Cerebellar nuclear complex (tissue), 1 donor: ENCODE measurements at regions not wholly inside any gene's neighbourhood (a gene's known extent, or its start where the extent isn't known, plus 50 kb on each side); places are given as distances from the start of the nearest gene placed in this dataset.
"Not testable (repeated sequence)": the region's sequence is repeated elsewhere in the genome, so short reads cannot be mapped to it uniquely, and the experiment has no call there.

Experiments used
- DNase-seq, 2 experiments: peaks; one replicate each; lab custom pipeline; 2025; lab: John Stamatoyannopoulos, UW

DNA sequence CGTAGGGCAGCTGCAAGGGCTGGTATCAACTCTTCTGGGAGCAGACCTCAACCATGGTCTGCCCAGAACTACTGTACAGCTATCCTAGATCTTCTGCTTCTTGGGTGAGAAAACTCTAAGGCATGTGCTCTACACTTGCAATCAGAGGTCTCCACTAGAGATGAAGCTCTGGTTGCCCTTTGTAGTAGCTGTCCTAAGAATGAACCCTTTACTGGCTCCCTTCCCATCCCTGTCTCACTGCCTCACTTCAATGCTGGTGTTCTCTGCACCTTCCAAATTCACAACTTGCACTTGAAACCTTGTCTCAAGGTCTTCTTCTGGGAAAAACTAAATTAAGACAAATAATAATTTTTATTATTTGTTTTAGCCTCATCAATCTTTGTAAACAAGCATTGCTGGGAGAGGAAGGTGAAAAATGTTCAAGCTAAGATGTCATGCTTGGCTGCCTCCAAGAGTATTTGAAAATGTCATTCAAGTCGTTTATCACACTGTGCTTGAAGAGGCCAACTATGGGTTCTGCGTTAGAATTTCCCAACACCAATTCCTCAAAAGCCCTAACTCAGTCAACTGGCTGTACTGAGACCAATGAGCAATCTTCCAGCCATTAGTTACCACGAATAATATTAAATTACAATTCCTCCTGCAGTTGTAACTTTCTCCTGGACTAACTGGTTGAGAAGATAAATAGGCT, 216.9 kb upstream of the ADRA1D start:
- no peak for DNase-seq

DNA sequence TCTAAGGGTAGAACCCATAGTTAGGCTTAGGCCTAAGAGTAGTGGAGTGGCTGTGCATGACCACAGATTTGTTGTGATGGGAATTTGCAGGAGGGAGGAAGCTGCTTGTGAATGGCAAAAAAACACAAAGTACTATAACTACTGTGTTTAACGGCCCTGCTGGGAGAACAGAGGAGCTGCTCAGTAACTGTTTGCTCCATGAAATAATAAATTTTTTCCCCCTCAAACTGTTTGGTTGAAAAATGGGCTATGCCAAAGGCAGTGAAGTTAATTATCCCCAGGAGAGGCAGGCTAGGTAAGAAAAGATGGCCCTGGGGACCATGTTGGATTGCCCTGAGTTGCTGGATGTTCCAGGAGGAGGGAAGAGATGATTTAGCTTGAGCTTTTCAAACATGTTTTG, 216.1 kb upstream of the ADRA1D start:
- DNase-seq = no peak

DNA sequence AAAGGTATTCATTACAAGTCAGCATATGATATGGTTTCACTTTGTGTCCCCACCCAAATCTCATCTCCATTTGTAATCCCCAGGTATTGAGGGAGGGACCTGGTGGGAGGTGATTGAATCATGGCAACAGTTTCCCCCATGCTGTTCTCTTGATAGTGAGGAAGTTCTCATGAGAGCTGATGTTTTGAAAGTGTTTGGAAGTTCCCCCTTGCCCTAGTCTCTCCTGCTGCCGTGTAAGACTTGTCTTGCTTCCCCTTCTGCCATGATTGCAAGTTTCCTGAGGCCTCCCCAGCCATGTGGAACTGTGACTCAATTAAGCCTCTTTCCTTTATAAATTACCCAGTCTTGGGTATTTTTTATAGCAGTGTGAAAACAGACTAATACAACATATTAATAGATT, 213.7 kb upstream of the ADRA1D start:
- not testable (repeated sequence) for DNase-seq

DNA sequence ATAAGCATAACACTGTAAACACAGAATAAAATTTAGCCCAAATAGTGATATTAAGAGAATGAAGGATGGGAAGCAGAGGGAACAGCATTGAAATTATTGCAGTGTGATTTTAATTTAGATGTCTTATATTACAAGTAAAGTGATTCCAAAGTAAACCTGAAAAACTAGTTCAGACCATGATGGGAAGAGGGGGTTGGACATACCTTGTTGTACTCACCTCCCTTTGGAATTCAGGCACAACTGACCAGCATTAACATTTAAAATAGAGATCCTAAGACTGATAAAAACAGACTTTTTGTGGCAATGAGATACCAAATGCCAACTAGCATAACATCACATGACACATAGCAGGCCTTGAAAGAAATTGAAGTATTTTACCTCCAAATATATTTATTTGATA, 210.0 kb upstream of the ADRA1D start:
- no peak for DNase-seq

DNA sequence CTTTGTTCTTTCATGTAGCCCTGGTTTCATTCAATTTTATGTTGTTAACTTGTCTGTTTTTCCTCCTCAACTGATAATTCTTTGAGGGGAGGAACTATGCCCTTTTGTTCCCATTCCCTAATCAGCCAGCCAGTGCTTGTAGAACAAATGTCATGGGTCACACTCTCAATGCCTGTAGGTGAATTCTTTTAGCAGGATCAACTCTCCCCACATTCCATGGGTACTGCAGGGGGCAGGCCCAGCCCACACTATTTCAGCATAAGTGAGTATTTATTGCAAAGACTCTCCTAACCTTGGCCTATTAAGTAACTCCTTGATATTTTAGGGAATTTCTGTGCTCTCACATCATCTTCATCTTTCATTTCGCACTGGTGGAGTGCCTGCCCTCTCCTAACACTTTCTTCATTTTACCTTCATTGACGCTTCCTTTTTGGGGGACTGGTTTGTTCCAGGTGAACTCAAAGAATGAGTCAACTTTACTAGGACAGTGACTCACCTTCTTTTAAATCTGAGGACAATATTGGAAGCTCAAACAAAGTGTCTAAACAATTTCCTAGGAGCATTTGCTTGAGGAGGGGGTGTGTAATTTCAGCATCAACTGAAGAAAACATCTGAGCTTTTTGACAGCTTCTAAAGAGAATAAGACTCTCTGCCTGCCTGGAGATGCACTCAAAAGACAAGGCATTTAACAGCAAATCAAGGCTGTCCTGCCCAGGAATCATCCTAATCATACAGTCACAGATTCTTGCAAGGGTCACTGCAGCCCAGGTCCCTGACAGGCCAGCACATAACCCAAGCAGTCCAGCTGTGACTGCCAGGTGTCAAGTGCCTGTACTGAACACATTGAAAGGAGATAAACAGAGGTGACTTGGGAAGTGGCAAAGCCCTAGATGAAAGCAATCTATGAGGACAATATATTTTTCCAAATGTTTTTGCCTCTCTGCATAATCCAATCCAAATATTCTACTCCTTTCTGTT, 208.8 kb upstream of the ADRA1D start:
- DNase-seq = no peak

DNA sequence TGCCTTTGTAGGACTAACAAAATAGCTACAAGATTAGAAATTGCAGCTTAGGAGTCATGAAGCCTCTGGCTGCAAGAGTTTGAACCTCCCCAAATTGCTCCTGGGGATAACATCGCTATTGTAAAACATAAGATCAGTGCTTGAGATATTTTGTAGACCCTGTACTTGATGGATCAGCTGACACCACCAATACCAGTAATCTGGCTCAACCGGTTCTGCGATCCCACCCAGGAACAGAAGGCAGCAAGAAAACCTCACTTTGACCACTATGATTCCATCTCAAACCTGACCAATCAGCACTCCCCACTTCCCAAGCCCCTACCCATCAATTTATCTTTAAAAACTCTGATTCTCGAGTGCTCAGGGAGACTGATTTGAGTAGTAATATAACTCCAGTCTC, 206.9 kb upstream of the ADRA1D start:
- no peak for DNase-seq

DNA sequence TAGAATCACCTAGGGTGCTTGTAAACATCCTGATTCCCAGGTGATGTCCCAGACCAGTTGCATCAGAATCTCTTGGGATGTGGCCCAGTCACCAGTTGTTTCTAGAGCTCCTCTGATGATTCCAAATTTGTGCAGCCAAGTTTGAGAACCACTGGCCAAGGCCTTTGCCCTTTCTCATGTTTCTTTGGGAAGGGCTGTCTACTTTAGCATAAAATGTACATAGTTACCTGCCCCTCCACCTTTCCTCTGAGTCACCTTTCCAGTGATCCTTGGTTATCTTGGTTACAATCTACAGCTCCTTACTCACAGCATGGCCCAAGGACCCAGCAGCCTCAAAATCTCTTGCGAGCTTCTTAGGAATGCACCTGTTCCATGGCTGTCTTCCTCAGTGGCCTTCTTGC, 206.2 kb upstream of the ADRA1D start:
- no peak for DNase-seq

DNA sequence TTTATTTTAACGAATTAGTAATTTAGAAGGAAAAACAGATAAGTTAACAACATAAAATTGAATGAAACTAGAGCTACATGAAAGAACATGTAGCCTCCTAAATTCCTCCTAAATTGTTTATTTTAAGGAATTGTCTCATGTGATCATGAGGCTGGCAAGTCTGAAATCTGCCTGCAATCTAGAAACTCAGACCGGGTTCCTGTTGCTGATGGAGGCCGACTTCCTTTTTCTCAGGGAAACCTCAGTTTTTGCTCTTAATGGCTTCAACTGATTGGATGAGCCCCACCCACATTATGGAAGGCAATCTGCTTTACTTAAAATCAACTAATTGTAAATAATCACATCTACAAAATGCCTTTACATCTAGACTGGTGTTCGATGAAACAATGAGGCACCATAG, 205.0 kb upstream of the ADRA1D start:
- DNase-seq = no peak

DNA sequence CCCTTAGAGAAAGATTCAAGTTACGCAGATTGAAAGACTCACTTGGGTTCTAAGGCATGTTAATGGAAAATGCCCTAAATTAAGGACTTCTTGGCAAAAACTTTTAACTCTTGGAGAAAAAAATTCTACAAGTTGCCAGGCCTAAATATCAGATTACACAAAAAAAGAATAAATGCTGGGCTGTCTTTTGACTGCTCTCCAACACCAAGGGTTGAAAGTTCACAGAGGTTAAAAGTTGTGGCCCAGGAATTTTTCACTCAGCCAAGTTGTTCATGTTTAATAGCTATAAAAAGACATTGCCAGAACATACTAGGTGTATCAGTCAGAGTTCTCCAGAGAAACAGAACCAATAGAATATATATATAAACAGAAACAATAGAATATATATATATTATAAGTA, 204.3 kb upstream of the ADRA1D start:
- no peak for DNase-seq

DNA sequence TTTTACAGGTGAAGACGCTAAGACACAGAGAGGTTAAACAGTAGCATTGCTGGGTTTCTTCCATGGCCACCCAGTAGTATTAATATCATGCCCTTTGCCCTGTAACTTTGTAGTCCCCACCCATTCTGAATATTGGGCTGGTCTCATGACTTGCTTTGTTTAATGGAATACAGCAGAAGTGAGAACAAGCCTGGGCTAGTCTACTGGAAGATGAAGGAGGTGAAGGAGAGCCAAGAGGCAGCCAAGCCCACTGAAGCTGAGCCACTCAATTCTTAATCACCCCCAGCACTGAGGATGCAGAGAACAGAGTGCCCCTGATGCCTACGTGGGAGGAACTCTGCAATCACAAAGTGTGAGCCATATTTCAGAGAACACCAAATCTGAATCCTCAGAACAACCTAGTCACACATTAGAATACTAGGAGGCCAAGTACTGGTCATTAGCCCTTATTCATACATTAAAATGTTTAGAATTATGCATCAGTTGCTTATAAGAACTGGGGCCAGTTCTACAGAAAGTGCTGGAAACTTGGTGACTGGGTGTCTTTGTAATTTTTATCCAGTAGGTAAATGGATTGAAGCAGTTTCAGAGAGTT, 202.5 kb upstream of the ADRA1D start:
- DNase-seq = no peak

DNA sequence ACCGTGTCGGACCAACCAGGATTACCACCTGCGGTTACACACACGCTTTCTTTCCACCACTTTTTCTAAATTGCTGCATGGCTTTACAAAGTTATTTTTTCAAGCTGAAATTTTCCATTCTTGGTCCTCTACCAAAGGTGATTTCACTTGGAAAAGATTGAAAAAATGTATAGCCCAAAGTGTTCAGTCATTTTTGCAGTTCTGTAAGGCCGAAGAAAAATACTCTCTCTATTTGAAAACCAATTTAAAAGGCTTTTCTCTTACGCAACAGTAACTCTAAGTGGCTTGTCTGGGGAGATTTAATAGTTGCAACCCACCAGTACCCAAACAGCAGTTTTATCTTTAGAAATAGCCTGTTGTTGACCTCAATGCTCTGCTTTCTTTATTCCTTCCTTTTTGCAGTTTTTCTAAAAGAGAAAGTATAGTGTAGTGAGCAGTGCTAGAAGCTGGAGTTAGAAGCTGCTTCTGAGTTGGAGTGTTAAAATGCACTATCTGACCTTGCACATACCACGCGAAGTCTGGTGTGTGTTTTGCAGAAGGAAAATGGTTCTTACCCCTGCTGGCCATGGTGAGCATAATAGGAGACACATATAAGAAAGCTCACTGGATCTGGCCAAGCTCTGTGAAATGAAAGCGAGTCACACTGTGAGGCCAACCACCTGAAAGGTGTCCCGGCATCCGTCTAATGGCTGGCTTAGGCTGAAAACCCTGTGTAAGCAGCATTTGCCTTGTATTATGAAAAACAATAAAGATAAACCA, 201.0 kb upstream of the ADRA1D start:
- no peak for DNase-seq

DNA sequence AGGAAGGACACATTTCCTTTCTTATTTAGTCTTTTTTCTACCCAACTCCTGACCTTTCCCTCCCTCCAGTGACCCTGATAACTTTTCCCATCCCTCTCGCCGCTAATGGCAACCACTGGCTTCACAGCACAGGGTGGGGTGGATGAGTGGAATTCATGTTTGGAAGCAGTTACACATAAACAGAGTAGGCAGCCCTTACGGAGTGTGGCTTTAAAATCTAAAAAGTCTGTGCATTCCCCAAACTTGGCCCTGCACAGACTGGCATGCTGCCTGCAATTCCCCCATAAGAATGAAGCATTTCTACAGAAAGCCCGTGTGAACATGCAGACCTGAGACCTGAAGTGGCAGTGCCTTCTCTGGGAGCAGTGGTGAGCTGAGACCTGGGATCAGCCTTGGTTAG, 196.7 kb upstream of the ADRA1D start:
- no peak for DNase-seq

DNA sequence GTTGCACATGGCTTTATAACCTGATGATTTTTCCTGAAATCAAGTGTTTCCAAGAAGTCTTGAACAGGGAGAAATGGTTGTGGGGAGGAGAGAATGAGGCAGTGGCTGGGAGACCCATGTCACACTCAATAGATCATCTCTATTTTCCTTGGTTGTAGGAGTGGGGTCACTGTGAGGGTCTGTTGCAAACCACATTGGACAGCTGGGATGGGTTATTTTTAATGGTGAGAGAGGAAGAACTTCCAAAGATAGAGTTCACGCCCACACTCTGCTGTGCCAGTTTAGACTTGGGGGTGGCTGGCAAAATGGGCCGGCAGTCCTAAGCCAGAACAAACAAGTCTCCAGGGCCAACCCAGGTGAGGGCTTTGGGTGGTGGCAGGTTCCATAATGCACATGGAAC, 196.2 kb upstream of the ADRA1D start:
- DNase-seq = no peak

DNA sequence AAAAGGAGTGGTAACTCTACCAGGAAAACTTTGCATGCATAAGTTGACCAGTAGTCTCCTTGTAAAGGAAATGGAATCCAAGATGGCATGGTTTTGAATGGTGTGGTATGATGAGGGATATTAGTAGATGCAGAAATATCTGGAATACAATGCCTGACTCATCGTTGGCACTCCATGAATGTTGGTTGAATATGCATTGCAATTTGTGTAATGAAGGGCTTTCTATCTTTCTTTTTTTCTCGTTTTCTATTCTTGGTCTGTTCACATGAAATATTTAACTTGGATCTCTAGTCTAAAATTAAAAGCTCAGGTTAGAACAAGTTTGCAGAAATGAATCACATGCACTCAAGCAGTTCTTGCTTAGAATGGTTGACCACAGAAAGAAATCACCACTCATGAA, 195.3 kb upstream of the ADRA1D start:
- DNase-seq = no peak

DNA sequence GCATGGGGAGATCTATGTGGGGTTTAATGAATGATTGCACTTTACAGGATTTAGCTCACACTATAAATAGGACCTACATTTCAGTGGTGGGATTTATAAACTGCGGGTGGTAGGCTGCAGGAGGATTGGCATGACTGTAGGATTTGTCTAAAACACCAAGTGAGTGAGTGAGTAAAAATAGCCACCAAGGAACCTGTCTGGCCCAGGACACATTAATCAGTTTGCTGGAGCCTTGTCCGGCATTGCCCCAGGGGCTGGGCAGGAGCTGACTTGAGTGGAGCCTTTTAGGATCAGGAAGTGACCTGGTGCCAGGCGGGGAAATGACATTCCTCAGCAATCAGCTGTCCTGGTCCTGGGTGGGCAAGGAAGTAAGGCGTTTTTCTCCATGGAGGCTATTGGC, 193.9 kb upstream of the ADRA1D start:
- no peak for DNase-seq

DNA sequence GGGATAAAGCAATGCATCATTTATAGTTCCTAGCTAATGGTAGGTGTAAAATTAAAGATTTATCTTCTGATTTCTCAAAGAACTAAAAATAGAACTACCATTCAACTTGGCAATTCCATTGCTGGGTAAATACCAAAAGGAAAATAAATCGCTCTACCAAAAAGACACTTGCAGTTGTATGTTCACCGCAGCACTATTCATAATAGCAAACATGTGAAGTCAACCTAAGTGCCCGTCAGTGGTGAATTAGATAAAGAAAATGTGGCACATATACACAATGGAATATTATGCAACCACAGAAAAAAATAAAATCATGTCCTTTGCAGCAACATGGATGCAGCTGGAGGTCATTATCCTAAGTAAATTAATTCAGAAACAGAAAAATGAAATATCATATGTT, 192.8 kb upstream of the ADRA1D start:
- DNase-seq = no peak

DNA sequence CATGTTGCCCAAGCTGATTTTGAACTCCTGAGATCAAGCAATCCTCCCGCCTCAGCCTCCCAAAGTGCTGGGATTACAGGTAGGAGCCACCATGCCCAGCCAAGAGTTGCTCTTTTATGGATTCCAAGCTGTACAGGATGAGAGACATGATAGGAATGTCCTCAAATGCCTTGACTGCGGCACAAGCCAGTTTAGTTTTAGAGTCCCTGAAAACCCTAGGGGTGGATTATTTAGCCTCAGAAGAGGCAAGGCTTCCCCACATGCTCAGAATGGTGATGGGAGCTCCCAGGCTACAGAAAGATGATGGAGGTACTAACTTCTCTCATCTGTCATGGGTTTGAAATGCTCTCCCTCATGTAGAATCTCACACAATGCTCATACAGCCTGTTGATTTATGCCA, 192.1 kb upstream of the ADRA1D start:
- DNase-seq = no peak

DNA sequence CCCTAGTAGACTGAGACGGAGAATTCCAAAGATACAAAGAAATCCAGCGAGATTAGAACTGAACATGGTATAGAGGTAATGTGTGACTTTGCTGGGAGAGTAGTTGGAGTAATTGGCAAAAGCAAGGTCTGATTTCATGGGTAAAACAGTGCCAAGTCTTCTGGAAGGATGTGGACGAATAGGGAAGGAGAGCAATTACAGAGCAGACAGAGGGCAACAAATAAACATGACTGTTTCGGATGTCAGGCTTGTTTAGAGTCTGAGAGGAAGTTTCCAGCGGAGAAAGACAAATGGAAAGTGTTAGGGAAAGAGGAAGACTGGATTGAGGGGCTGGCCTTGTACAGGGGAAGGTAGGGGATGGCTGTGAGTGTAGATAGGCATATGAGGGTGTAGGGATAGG, 190.4 kb upstream of the ADRA1D start:
- DNase-seq = no peak

DNA sequence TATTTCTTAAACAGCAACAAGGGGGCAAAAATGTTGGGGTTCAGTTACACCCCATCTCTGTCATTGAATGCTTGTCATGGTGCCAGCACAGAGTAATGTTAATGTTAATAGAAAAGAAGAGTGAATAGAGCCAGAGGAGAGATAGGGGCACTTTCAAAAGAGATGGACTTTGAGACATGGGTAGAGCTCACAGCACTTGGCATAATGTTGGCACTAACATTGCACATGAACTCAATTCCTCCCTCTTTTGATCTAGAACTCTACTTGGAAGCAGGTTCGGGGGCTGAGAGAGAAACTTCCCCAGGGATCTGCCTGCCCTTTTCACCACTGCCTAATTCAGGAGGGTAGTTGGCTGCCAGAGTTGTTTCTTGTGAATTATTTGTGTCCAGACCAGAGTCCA, 188.0 kb upstream of the ADRA1D start:
- DNase-seq = no peak

DNA sequence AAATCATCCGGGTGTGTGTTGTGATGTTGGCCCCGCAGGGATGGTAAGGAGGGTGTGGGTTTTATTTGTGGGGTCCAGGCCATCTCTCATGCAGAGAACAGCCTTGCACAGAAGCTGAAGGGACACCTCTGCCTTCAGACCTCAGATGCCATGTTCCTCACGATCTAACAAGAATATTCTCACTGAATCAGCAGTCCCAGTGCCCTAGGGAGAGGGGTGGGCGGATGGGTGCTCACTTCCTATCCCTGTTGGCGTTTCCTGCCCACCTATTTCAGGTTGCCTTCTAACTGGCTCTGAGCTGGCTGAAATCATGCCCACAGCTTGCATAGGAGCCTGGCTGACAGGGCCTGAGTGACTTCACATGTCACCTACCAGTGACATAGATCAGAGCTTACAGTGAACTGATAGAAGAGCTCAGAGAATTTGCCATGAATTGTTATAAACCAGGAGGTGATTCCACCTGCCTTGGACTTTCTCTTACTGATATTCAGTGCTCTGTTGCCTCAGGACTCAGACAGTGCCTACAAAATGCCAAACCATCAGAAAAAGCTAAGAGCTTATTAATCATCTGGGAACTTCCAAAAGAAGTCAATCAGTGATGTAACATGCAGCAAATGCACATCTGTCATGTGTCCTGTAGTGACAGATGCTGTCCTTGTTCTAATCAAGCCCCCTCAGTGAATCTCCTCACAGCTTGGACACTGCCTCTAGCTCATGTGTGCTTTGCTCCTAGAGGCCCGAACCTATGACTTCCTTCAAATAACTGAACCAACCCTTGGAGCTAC, 186.8 kb upstream of the ADRA1D start:
- DNase-seq = no peak

DNA sequence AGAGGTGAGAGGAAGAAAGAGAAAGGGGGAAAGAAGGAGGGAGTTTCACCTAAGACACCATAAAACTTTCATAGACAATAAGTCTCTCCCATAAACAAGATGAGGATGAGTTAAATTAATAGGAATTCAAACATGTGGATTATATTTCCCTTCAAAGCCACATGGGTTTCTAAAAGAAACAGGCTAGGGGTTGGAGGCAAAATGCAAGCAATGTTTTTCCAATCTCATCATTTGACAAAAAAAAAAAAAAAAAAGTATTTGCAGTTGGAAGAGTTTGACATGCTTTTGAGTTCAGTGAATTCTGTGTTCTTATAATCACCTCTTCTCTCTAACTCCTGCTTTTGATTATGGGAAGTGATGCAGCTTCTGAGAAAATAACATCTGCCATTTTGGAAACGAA, 186.1 kb upstream of the ADRA1D start:
- DNase-seq = no peak

DNA sequence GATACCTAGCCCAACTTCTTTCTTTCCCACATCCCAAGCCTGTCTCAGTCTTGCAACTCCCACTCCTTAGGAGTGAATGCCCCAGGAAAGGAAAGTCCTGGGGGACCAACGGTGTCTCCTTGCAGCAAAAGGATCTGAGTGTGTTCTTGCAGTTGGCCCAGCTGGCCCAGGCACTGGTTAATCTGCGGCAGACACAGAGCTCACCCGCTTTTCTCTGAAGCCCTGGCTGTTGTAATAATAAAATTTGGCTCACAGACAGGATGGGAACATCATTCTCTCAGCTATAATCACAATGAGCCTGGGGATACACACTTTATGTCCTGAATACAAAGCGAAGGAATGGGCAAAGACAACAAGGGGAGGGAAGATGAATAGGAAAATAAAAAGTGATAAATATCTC, 185.6 kb upstream of the ADRA1D start:
- DNase-seq = no peak
